IMR-90 (cell line): ENCODE measurements at regions not wholly inside any gene's neighbourhood (a gene's known extent, or its start where the extent isn't known, plus 50 kb on each side); places are given as distances from the start of the nearest gene placed in this dataset.

Source experiments
- ATAC-seq: fragments of 200-7000 bp; cut with Tn5 transposase; 2 replicates; pipeline ENCODE4 v1.9.1; 2020; ENCODE audit warnings: low read depth, mild to moderate bottlenecking, moderate library complexity
- BruUV-seq: library from RNA; stranded (reverse); fragments of 400-500 nt; replicated peaks from 2 replicates; lab custom pipeline; 2021; lab: Mats Ljungman, UMichigan
- CTCF ChIA-PET: fragments of 300-600 bp; formaldehyde crosslinking; extraction: SDS; loops from one replicate; lab custom pipeline; 2021; ENCODE audit warnings: antibody characterized with exemption; lab: Yijun Ruan, JAX
- POLR2A ChIA-PET: fragments of 300-600 bp; sonication (Branson Sonifier 250); formaldehyde crosslinking; loops from one replicate; lab custom pipeline; 2022; ENCODE audit warnings: antibody characterized with exemption; ENCODE audit not compliant: unreplicated experiment; lab: Charles Lee
- DNase-seq: peaks from one replicate; pipeline ENCODE4 v3.0.0; 2013
- H2AFZ ChIP-seq: replicated peaks from 2 replicates; pipeline ENCODE3; 2013; ENCODE audit warnings: low read length, mild to moderate bottlenecking; ENCODE audit not compliant: poor library complexity
- H2AK5ac ChIP-seq: 2 replicates; pipeline ENCODE4 v1.6.1; 2013; ENCODE audit warnings: low read depth, low read length, inconsistent platforms
- H2AK9ac ChIP-seq: replicated peaks from 2 replicates; pipeline ENCODE3; 2013; ENCODE audit warnings: mild to moderate bottlenecking, low read depth, low read length, moderate library complexity; ENCODE audit not compliant: poor library complexity
- H2BK120ac ChIP-seq: 2 replicates; pipeline ENCODE4 v1.6.1; 2013; ENCODE audit warnings: low read depth, low read length, inconsistent platforms
- H2BK15ac ChIP-seq: 3 replicates; pipeline ENCODE4 v1.6.1; 2013; ENCODE audit warnings: low read depth, low read length, inconsistent platforms
- H2BK20ac ChIP-seq: 2 replicates; pipeline ENCODE4 v1.6.1; 2013; ENCODE audit warnings: low read depth, mild to moderate bottlenecking, inconsistent platforms, low read length, moderate library complexity
- H2BK5ac ChIP-seq: 2 replicates; pipeline ENCODE4 v1.6.1; 2013; ENCODE audit warnings: mild to moderate bottlenecking, low read depth, low read length, inconsistent platforms; ENCODE audit not compliant: poor library complexity, severe bottlenecking
- H3K14ac ChIP-seq: replicated peaks from 2 replicates; pipeline ENCODE4 v1.6.1; 2013; ENCODE audit warnings: low read depth, low read length, inconsistent platforms
- H3K18ac ChIP-seq: 2 replicates; pipeline ENCODE4 v1.6.1; 2013; ENCODE audit warnings: low read depth, low read length, control low read depth
- H3K23ac ChIP-seq: 2 replicates; pipeline ENCODE4 v1.6.1; 2013; ENCODE audit warnings: low read depth, low read length, inconsistent platforms
- H3K27ac ChIP-seq: 2 replicates; pipeline ENCODE4 v1.5.1; 2013; ENCODE audit warnings: mild to moderate bottlenecking, control low read depth, low read length; ENCODE audit not compliant: insufficient read depth
- H3K27me3 ChIP-seq: 2 replicates; pipeline ENCODE4 v1.6.1; 2013; ENCODE audit warnings: low read length; ENCODE audit not compliant: control insufficient read depth, insufficient read depth
- H3K36me3 ChIP-seq: 2 replicates; pipeline ENCODE4 v1.6.1; 2013; ENCODE audit warnings: low read length, mixed read lengths; ENCODE audit not compliant: control insufficient read depth, insufficient read depth
- H3K4ac ChIP-seq: 2 replicates; pipeline ENCODE4 v1.6.1; 2013; ENCODE audit warnings: low read depth, low read length, inconsistent platforms
- H3K4me1 ChIP-seq: 2 replicates; pipeline ENCODE4 v1.6.1; 2013; ENCODE audit warnings: low read length, mixed read lengths; ENCODE audit not compliant: control insufficient read depth, insufficient read depth
- H3K4me2 ChIP-seq: 2 replicates; pipeline ENCODE4 v1.6.1; 2013; ENCODE audit warnings: low read depth, mild to moderate bottlenecking, control low read depth, low read length, moderate library complexity
- H3K4me3 ChIP-seq: 2 replicates; pipeline ENCODE4 v1.5.1; 2013; ENCODE audit warnings: low read depth, mild to moderate bottlenecking, control low read depth, low read length, moderate library complexity; ENCODE audit not compliant: insufficient read depth
- H3K56ac ChIP-seq: 2 replicates; pipeline ENCODE4 v1.6.1; 2013; ENCODE audit warnings: low read length, inconsistent platforms; ENCODE audit not compliant: insufficient read depth; ENCODE audit errors: extremely low read depth
- H3K79me1 ChIP-seq, 2 experiments: 2 replicates each; pipeline ENCODE4 v1.6.1; 2013; ENCODE audit warnings: low read length in 2 of 2, inconsistent platforms in 1 of 2, low read depth in 1 of 2
- H3K9ac ChIP-seq: 2 replicates; pipeline ENCODE4 v1.6.1; 2013; ENCODE audit warnings: low read depth, low read length, control low read depth
- H3K9me1 ChIP-seq: 2 replicates; pipeline ENCODE4 v1.6.1; 2013; ENCODE audit warnings: low read length, inconsistent platforms; ENCODE audit not compliant: insufficient read depth
- H3K9me3 ChIP-seq: 2 replicates; pipeline ENCODE4 v1.6.1; 2013; ENCODE audit warnings: low read length; ENCODE audit not compliant: control insufficient read depth, insufficient read depth
- H4K20me1 ChIP-seq: 2 replicates; pipeline ENCODE4 v1.6.1; 2013; ENCODE audit warnings: low read length, inconsistent platforms; ENCODE audit not compliant: insufficient read depth
- H4K5ac ChIP-seq: 2 replicates; pipeline ENCODE4 v1.6.1; 2013; ENCODE audit warnings: mild to moderate bottlenecking, low read depth, low read length, control low read depth
- H4K8ac ChIP-seq, 2 experiments: 2 replicates each; pipeline ENCODE4 v1.6.1; 2013; ENCODE audit warnings: low read depth in 2 of 2, low read length in 2 of 2, control low read depth in 1 of 2, inconsistent platforms in 1 of 2
- H4K91ac ChIP-seq: 2 replicates; pipeline ENCODE4 v1.6.1; 2013; ENCODE audit warnings: low read depth, low read length, inconsistent platforms; ENCODE audit not compliant: insufficient read depth
- BHLHE40 ChIP-seq: fragments of 150-350 bp; IDR thresholded peaks from 2 replicates; pipeline ENCODE4 v1.6.1; 2016; ENCODE audit warnings: mild to moderate bottlenecking, low read depth, low read length
- CEBPB ChIP-seq: IDR thresholded peaks from 2 replicates; pipeline ENCODE4 v1.6.1; 2012; ENCODE audit warnings: low read depth, low read length, improper control_type of control experiment
- FOS ChIP-seq: fragments of 150-350 bp; IDR thresholded peaks from 2 replicates; pipeline ENCODE4 v1.6.1; 2016; ENCODE audit warnings: low read depth, low read length
- MAFK ChIP-seq: IDR thresholded peaks from 2 replicates; pipeline ENCODE4 v1.6.1; 2012; ENCODE audit warnings: low read depth, low read length, improper control_type of control experiment
- MAZ ChIP-seq: IDR thresholded peaks from 2 replicates; pipeline ENCODE4 v1.6.1; 2012; ENCODE audit warnings: low read depth, mild to moderate bottlenecking, low read length, improper control_type of control experiment, moderate library complexity, borderline replicate concordance
- MXI1 ChIP-seq: IDR thresholded peaks from 2 replicates; pipeline ENCODE4 v1.6.1; 2012; ENCODE audit warnings: low read depth, mild to moderate bottlenecking, low read length, moderate library complexity, borderline replicate concordance
- NFE2L2 ChIP-seq: fragments of 150-350 bp; IDR thresholded peaks from 2 replicates; pipeline ENCODE4 v1.6.1; 2016; ENCODE audit warnings: low read depth, mild to moderate bottlenecking, low read length
- POLR2A ChIP-seq: IDR thresholded peaks from 2 replicates; pipeline ENCODE4 v1.6.1; 2012; ENCODE audit warnings: mild to moderate bottlenecking, low read depth, low read length
- RAD21 ChIP-seq: IDR thresholded peaks from 2 replicates; pipeline ENCODE4 v1.6.1; 2012; ENCODE audit warnings: low read length, improper control_type of control experiment
- RCOR1 ChIP-seq: IDR thresholded peaks from 2 replicates; pipeline ENCODE4 v1.6.1; 2012; ENCODE audit warnings: mild to moderate bottlenecking, low read length, improper control_type of control experiment; ENCODE audit not compliant: insufficient replicate concordance
- RFX5 ChIP-seq: IDR thresholded peaks from 2 replicates; pipeline ENCODE4 v1.8.0; 2012; ENCODE audit warnings: low read depth, mild to moderate bottlenecking, low read length, moderate library complexity
- SMC3 ChIP-seq: fragments of 150-350 bp; IDR thresholded peaks from 2 replicates; pipeline ENCODE4 v1.6.1; 2016; ENCODE audit warnings: low read depth, mild to moderate bottlenecking, antibody characterized with exemption, low read length, moderate library complexity
- USF2 ChIP-seq: fragments of 150-350 bp; IDR thresholded peaks from 2 replicates; pipeline ENCODE4 v1.6.1; 2017; ENCODE audit warnings: mild to moderate bottlenecking, antibody characterized with exemption, low read length, low read depth
- WGBS, 2 experiments: methylation state at CpG; one replicate each; pipeline versions ENCODE4 v1.1.5 to v1.1.7; 2013; ENCODE audit warnings: missing lambda C conversion rate in 2 of 2; ENCODE audit not compliant: insufficient read length in 1 of 2; ENCODE audit errors: extremely low coverage in 2 of 2; 5-methylcytosine and 5-hydroxymethylcytosine counted together
- dilution Hi-C: fragments of 300-500 bp; cut with HindIII; formaldehyde crosslinking; loops from one replicate; pipeline ENCODE4 v1.14.3; 2018; ENCODE audit warnings: low sequenced_read_pairs; ENCODE audit not compliant: unreplicated experiment
- in situ Hi-C: fragments of 300-500 bp; cut with MboI; formaldehyde crosslinking; loops from 3 replicates; pipeline ENCODE4 v1.14.3; 2019; ENCODE audit warnings: low sequenced_read_pairs, inconsistent platforms, mixed read lengths
- intact Hi-C: fragments of 100-400 bp; cut with micrococcal nuclease; formaldehyde crosslinking; loops from 2 replicates; pipeline ENCODE4 v1.10.0; 2022

- H3K4ac ChIP-seq = no peak overlapping the region
- no peak overlapping the region for H3K9ac ChIP-seq
- BruUV-seq = no TSS peak
- ATAC-seq (no peak), DNase-seq (no peak)
- intact Hi-C loops (no loop called here), dilution Hi-C loops (no loop called here), in situ Hi-C loops (no loop called here)
- H2AFZ ChIP-seq = no peak overlapping the region
- no peak overlapping the region for H2BK20ac ChIP-seq
- H4K5ac ChIP-seq = no peak overlapping the region
- no peak overlapping the region for H3K4me2 ChIP-seq
- CTCF ChIA-PET = no interaction called here
- no peaks in the 10 kb centered on the region for H3K27me3 ChIP-seq
- no peak overlapping the region for H3K23ac ChIP-seq
- no peaks in the 10 kb centered on the region for H3K79me1 ChIP-seq
- H4K20me1 ChIP-seq = no peaks in the 10 kb centered on the region
- no peak overlapping the region for H2AK5ac ChIP-seq
- no peak overlapping the region for H3K4me3 ChIP-seq
- H3K9me1 ChIP-seq = no peaks in the 10 kb centered on the region
- H3K56ac ChIP-seq = no peak overlapping the region
- no peak overlapping the region for H3K14ac ChIP-seq
- H2BK5ac ChIP-seq = no peak overlapping the region
- TF ChIP-seq CEBPB = no peak
- no peak for TF ChIP-seq NFE2L2
- TF ChIP-seq MAFK = no peak
- no peak for TF ChIP-seq RAD21
- no peak for TF ChIP-seq RFX5
- TF ChIP-seq MXI1 = no peak
- TF ChIP-seq USF2 = no peak
- no peak for TF ChIP-seq POLR2A
- no peak for TF ChIP-seq FOS
- no peak for TF ChIP-seq SMC3
- no peak for TF ChIP-seq BHLHE40
- TF ChIP-seq MAZ = no peak
- TF ChIP-seq RCOR1 = no peak
- no peak overlapping the region for H4K91ac ChIP-seq
- no peak overlapping the region for H2AK9ac ChIP-seq
- H3K18ac ChIP-seq = no peak overlapping the region
- no peak overlapping the region for H3K27ac ChIP-seq
- H3K4me1 ChIP-seq = no peaks in the 10 kb centered on the region
- H2BK120ac ChIP-seq = no peak overlapping the region
- H3K36me3 ChIP-seq = no peaks in the 10 kb centered on the region
- POLR2A ChIA-PET = no interaction called here
- no peak overlapping the region for H4K8ac ChIP-seq
- H2BK15ac ChIP-seq = no peak overlapping the region
- peaks cover 3% of the 10 kb centered on the region; the same call in 1 of the 2 replicates for H3K9me3 ChIP-seq
- no CpG with 5 or more reads among the region's 2 CpGs for WGBS, 2 experiments
Observed at GRCh38 chr12:62045211-62045610, 215.0 kb upstream of the USP15 start.
